Urinary bladder (tissue), 3 donors: ENCODE measurements at regions not wholly inside any gene's neighbourhood (a gene's known extent, or its start where the extent isn't known, plus 50 kb on each side); places are given as distances from the start of the nearest gene placed in this dataset.

Experiments used
- DNase-seq: peaks from one replicate; pipeline ENCODE4 v3.0.0-alpha.2; 2015; ENCODE audit errors: extremely low spot score
- H3K27ac ChIP-seq: one replicate; pipeline ENCODE4 v1.5.1; 2013; ENCODE audit warnings: low read depth, mild to moderate bottlenecking, moderate library complexity
- H3K36me3 ChIP-seq: one replicate; pipeline ENCODE4 v1.6.1; 2013; ENCODE audit warnings: mild to moderate bottlenecking, moderate library complexity; ENCODE audit not compliant: insufficient read depth
- H3K4me1 ChIP-seq: one replicate; pipeline ENCODE4 v1.6.1; 2013; ENCODE audit warnings: mild to moderate bottlenecking, moderate library complexity; ENCODE audit not compliant: insufficient read depth
- H3K4me3 ChIP-seq: one replicate; pipeline ENCODE4 v1.5.1; 2013; ENCODE audit warnings: low read depth, low read length
- WGBS: extraction: QIAGEN DNeasy Blood & Tissue Kit; methylation state at CpG from one replicate; pipeline ENCODE4 v1.1.7; 2013; 5-methylcytosine and 5-hydroxymethylcytosine counted together
- donor health status: healthy with polysubstance abuse.
- donor health status: healthy.

DNA sequence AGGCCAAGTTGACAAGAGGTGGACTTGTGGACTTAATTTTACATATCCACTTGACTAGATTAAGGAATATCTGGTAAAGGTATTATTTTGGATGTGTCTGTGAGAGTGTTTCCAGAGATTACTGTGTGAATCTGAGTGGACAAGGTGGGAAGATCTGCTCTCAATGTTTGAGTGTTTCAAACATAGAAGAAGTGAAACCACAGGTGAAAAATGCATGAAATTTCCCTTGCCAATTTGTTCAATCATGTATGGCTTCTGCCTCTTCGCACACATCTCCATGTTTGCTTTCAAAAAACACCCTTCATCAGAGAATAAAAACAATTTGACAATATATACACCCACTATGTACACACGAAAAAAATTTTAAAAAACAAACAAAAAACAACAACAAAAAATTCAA, 152.7 kb downstream of the SALL1 start:
- Histone ChIP-seq H3K4me1 (no peaks in the 10 kb centered on the region), H3K36me3 (no peaks in the 10 kb centered on the region), H3K4me3 (no peak overlapping the region), H3K27ac (no peak overlapping the region)
- 83% methylated on average over 2 of the region's 2 CpGs for WGBS
- no peak for DNase-seq

DNA sequence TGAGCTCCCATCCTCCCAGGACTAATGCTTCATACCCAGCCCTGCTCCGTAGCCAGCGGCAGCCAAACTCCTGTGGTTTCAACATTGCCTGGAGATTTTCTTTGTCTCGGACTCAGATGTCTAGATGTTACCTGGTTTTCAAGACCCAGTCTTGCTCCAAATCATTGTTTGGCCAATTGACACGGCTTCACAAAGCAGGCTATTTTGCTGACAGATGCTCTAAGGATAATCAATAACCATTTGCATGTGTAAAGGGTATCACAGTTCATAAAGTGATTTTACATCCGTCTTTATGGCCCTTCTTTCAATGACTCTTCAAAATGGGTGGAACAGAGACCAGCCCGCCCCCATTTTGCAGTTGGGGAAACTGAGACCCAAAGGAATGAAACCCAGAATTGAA, 153.4 kb downstream of the SALL1 start:
- Histone ChIP-seq H3K36me3 (no peaks in the 10 kb centered on the region), H3K27ac (no peak overlapping the region), H3K4me3 (no peak overlapping the region), H3K4me1 (no peaks in the 10 kb centered on the region)
- 73% methylated on average over 6 of the region's 6 CpGs for WGBS
- DNase-seq, result no peak

DNA sequence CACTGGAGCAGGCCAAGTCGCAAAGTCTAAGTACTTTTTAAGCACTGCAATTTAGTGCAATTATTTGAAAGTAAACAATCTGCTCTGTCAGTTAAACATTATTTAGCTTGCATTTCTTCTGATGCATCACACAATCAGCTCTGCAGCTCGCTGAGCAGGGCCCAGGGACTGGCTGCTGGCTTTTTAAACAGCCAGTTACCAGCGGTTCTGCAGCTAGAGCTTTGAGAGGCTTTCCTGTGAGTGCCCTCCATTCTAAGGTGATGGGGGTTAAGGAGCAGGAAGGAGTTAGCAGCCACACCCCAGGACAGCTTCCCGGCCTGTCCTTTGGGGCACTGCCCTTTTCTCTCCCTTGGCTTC, 154.3 kb downstream of the SALL1 start:
- Histone ChIP-seq H3K36me3 (no peaks in the 10 kb centered on the region), H3K27ac (no peak overlapping the region), H3K4me1 (no peaks in the 10 kb centered on the region), H3K4me3 (no peak overlapping the region)
- 27% methylated on average over 4 of the region's 4 CpGs for WGBS
- DNase-seq, result no peak

DNA sequence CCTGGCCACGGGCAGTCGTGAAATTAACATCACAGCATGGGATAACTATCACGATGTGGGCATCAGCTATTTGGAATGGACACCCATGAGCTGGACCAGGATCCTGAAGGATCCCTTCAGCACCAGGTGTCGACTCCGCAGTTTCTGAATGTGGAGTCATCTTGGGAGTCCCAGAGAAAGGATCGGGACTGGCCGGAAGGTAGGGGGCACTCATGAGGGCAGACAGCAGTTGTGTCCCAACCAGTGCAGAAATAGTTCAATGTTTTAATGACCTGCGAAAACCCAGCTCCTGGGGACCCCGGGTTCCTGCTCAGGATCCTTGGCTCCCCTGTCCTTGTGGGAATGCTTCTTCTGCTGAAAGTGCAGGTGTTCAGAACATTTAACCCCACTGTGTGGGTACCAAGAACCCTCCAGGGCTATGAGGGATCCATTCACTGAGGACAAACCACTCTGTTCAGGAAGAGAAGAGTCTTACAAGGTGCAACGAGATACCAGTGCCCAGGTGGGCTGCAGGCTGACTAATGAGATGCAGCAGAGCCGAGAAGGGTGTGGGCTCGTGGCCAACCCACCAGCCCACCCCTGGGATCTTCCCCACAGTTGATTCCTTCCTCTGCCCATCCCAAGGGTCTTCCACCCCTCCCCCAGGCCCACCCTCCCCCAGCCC, 154.8 kb downstream of the SALL1 start:
- Histone ChIP-seq H3K27ac (no peak overlapping the region), H3K4me3 (no peak overlapping the region), H3K4me1 (no peaks in the 10 kb centered on the region), H3K36me3 (no peaks in the 10 kb centered on the region)
- DNase-seq, result no peak
- 74% methylated on average over 12 of the region's 12 CpGs for WGBS

DNA sequence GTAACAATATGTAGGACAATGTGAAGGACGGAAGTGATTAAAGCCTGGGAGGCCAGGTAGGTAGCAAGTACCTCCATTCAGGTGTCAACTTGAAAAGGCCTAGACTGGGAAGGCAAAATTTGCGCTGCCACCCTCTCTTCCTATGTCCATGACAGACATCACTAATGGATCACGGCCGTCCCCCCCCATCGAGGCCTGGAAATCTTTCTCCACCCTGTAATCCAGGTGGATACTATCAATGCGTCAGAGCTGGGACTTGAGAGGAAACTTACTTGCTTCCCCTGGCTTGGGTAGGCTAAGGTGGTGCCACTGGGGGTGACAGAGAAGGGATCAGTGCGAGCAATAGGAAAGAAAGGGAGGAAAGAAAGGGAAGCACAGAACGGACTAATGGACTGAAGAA, 156.1 kb downstream of the SALL1 start:
- WGBS, result 88% methylated on average over 8 of the region's 8 CpGs
- no peak for DNase-seq

DNA sequence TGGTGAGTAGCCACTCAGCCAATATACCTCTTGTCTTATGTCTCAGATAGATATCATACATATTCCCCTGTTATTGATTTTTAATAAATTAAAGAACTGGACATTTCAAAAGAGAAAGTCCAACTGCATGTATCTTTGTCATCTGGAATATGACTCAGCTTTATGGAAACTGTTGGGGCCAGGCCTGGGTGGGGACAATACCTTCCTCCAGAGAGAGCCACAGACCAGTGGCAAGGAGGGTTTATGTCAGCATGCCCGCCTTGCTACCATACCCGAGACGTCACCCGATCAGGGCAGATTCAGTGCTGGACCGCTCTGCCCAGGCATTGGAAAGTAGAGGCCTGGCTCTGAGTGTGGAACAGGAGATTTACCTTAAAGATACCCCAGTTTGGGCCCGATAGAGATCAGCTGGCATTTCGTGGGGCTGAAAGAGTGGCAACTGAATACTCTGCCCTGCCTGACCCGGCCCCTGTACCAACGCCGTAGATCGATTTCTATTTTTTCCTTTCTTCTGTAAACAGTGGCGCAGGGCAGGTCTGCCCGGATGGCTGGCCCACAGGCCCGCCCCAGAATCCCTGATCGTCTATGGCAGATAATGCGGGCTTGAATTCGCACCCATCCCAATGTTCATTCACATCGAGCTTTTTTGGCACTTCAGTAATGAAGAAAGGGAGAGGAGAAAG, 158.6 kb downstream of the SALL1 start:
- WGBS, result 84% methylated on average over 18 of the region's 18 CpGs
- no peaks in the 10 kb centered on the region for H3K36me3 ChIP-seq
- no peak overlapping the region for H3K27ac ChIP-seq
- no peak overlapping the region for H3K4me3 ChIP-seq
- no peak for DNase-seq
- no peaks in the 10 kb centered on the region for H3K4me1 ChIP-seq

More for the DNA sequence above, 156.1 kb downstream of the SALL1 start:
- no peaks in the 10 kb centered on the region for H3K4me1 ChIP-seq
- H3K27ac ChIP-seq, result no peak overlapping the region
- no peak overlapping the region for H3K4me3 ChIP-seq
- H3K36me3 ChIP-seq, result no peaks in the 10 kb centered on the region

DNA sequence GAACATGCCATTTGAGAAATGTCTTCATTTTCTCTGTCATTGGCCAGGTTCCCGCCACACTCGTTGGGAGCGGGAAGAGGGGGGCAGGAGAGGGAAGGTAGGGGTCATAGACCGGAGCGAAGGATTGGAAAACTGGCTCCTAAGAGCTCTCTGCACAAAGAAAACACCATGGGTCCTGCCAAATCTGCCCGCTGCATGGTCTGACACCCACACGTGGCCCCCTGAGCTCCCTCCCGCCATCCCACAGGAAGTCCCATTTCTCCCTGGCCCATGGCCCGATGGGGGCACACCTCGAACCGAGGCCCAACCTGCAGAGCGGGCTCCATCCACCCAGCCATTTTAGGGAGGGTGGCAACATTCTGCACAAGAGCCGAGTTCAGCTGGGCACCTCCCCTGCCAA, 159.6 kb downstream of the SALL1 start:
- H3K36me3 ChIP-seq, result no peaks in the 10 kb centered on the region
- 86% methylated on average over 13 of the region's 13 CpGs for WGBS
- H3K4me3 ChIP-seq, result no peak overlapping the region
- no peak overlapping the region for H3K27ac ChIP-seq
- DNase-seq, result no peak
- no peaks in the 10 kb centered on the region for H3K4me1 ChIP-seq

DNA sequence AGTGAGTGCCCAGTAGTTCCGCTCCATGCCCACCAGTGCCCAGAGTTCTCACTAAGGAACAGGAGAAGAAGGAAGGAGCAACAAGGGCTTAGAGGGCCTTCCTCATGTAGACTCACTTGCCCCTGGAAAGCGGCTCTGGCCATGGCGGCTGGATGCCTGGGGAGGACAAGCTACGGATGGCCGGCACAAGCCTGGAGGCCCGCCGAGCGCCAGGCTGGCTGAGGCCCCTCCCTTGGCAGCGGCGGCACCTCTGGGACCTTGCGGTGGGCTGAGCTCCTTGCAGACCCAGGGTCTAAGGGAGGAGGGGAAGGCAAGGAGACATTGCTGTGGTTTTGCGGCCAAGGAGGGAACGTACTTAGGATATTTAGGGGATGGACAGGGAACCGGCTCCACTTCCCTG, 160.1 kb downstream of the SALL1 start:
- no peak overlapping the region for H3K4me3 ChIP-seq
- 98% methylated on average over 14 of the region's 14 CpGs for WGBS
- H3K36me3 ChIP-seq, result no peaks in the 10 kb centered on the region
- H3K27ac ChIP-seq, result no peak overlapping the region
- no peaks in the 10 kb centered on the region for H3K4me1 ChIP-seq
- no peak for DNase-seq

DNA sequence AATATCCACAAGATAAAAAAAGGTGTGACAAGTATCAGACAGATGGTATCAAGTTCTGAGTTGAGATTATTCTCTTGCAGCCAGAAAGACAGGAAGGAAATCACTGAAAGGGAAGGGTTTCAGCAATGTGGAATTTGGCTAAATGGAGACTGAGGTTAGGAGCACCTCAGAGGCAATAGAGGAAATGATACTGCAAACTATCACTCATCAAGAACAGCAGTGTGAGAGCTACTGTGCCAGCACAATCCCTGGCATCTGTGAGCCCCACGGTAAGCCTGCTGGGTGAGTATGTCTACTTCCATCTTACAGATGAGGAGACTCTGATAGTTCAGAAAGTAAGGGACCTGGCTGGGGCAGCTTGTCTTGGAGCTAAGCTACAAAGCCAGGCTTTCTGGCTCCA, 162.0 kb downstream of the SALL1 start:
- H3K4me3 ChIP-seq, result no peak overlapping the region
- 51% methylated on average over 1 of the region's 1 CpG for WGBS
- H3K36me3 ChIP-seq, result no peaks in the 10 kb centered on the region
- H3K4me1 ChIP-seq, result no peaks in the 10 kb centered on the region
- no peak overlapping the region for H3K27ac ChIP-seq
- DNase-seq, result no peak

DNA sequence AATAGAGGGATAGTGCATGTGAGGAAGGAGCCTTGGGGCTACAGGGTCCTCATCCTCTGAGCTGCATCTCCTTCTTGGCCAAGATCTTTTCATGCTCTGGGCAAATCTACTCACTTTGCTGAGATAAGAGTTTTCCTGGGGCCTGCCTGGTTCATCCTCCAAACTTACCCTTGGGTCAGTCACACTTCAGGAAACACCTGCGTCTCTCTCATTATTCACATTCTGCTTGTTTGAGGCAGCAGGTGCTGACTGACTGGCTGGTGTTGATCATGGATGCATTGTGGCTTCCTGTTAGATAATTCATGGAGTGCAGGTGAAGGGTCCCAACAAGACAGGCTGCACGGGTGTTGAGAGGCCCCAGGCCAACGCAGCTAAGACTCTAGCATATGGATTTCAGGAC, 162.6 kb downstream of the SALL1 start:
- no peak for DNase-seq
- H3K27ac ChIP-seq, result no peak overlapping the region
- H3K4me3 ChIP-seq, result no peak overlapping the region
- WGBS, result 55% methylated on average over 3 of the region's 3 CpGs
- H3K4me1 ChIP-seq, result no peaks in the 10 kb centered on the region
- H3K36me3 ChIP-seq, result no peaks in the 10 kb centered on the region

DNA sequence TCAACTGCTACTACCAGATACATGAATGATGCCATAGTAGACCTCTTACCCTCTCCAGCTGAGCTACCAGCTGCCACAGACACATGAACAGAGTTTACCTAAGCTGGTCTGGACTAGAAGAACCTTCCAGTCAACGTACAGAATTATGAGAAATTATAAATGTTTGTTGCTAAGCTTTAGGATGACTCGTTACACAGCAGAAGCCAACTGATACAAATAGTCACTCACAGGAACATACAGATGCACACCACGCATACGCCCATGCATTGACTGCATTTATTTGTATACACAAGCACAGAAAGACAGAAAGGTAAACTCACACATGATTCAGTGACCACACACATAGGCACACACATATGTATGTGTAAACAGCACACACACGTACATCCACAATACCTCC, 164.6 kb downstream of the SALL1 start:
- Histone ChIP-seq H3K27ac (no peak overlapping the region), H3K4me3 (no peak overlapping the region)
- 64% methylated on average over 5 of the region's 5 CpGs for WGBS

DNA sequence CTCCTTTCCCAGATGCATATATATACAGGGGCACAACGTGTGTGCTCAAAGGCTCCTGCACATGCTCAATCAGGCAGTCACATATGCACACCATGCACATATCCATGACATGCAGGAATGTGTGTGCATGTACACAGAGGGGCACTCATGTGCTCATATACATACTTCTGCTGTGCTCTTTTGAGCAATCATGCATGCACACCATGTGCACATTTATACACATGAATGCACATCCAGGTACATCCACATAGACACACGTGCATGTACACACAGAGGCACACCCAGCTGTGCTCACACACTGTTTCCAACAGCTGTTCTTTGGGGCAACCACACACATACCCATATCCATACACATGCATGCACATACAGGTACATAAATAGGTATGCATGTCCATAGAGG, 165.3 kb downstream of the SALL1 start:
- Histone ChIP-seq H3K27ac (no peak overlapping the region), H3K4me3 (no peak overlapping the region), H3K4me1 (no peaks in the 10 kb centered on the region), H3K36me3 (no peaks in the 10 kb centered on the region)
- 55% methylated on average over 2 of the region's 2 CpGs for WGBS
- no peak for DNase-seq

More for the DNA sequence above, 164.6 kb downstream of the SALL1 start:
- H3K36me3 ChIP-seq, result no peaks in the 10 kb centered on the region
- no peaks in the 10 kb centered on the region for H3K4me1 ChIP-seq
- no peak for DNase-seq

DNA sequence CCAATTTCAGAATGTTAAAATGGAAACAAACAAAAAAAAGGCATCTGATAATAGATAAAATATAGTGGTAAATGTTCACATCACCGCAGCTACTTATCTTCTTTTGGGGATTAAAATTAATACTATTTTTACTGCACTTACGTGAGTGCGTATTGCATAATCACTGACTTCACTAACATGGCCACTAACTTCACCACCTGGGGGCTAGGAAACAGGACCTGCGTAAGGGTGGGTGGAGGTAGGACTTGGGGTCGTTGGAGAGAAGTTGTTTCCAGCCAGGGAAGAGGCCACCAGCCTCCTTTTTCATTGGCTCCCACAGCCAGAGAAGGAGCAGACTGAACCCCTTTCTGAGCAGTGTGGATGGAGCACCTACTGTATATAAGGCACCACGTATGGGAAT, 166.4 kb downstream of the SALL1 start:
- H3K4me3 ChIP-seq, result no peak overlapping the region
- DNase-seq, result no peak
- H3K36me3 ChIP-seq, result no peaks in the 10 kb centered on the region
- H3K4me1 ChIP-seq, result no peaks in the 10 kb centered on the region
- no peak overlapping the region for H3K27ac ChIP-seq
- 35% methylated on average over 6 of the region's 6 CpGs for WGBS

DNA sequence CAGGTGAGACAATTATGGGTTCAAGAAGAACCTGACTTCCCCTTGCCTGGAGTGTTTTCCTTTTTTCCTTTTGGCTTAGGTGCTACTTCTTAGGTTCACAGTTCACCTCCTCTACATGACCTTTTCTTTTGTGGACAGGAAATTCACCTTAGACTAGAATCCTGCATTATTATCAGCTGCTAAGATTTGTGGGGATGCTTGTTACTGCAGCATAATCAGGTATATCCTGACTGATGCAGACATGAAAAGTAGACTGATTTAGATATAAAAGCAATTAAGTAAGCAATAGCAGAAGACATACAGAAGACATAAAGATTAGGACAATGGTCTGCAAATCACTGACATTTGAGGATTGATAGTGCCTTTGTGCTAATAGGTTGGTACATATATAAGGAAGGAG, 168.3 kb downstream of the SALL1 start:
- no peak overlapping the region for H3K27ac ChIP-seq
- H3K4me3 ChIP-seq, result no peak overlapping the region
- DNase-seq, result no peak
- no peaks in the 10 kb centered on the region for H3K4me1 ChIP-seq
- no peaks in the 10 kb centered on the region for H3K36me3 ChIP-seq

DNA sequence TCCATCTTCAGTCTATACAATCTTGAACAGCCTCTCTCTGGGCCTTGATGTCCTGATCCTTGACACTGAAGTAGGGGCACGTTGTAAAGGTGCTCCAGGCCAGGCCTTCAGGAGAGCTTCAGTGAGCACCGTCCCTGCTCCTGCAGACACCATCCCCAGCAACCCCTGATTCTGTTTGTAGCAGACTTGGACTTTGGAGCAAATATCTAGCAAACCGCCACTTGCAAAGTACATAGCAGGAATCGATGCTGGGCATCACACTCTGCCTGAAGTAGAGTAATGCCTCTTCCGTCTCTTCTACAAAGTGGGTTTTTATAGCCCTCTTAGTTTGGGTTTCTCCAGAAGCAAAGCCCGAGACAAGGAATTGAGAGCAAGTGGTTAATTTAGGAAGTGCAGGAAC, 169.1 kb downstream of the SALL1 start:
- WGBS, result 80% methylated on average over 6 of the region's 6 CpGs
- no peak for DNase-seq
- Histone ChIP-seq H3K36me3 (no peaks in the 10 kb centered on the region), H3K4me1 (no peaks in the 10 kb centered on the region), H3K4me3 (no peak overlapping the region), H3K27ac (no peak overlapping the region)
